ENCODE measurements at regions not wholly inside any gene's neighbourhood (a gene's known extent, or its start where the extent isn't known, plus 50 kb on each side); places are given as distances from the start of the nearest gene placed in this dataset.
"Not testable (repeated sequence)": the region's sequence is repeated elsewhere in the genome, so short reads cannot be mapped to it uniquely, and the experiment has no call there.

- no peak for FAIRE-seq
- DNase-seq (ENCODE audit: low spot score): no peak
Observed at GRCh38 chr10:4271193-4271592, 486.2 kb upstream of the KLF6 start.

DNA sequence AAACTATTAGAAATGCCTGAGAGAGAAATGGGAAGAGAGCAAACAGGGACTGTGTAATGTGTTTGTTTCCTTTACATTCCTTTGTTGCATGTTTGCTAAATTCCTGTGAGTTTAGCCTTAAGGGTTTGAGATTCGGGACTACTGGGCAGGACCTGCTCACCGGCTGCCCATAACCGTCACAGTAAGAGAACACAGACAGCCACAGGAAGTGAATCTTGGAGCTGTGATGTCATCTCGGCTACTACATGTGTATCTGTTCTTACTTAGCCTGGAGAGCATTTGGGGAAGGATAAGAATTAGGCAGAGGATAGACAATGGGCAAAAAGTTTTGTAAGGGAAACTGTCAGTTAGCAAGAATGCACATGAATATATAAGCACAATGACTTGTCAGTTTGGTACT is 485.1 kb upstream of the KLF6 start:
- FAIRE-seq: no peak
- no peak for DNase-seq (ENCODE audit: low spot score)

DNA sequence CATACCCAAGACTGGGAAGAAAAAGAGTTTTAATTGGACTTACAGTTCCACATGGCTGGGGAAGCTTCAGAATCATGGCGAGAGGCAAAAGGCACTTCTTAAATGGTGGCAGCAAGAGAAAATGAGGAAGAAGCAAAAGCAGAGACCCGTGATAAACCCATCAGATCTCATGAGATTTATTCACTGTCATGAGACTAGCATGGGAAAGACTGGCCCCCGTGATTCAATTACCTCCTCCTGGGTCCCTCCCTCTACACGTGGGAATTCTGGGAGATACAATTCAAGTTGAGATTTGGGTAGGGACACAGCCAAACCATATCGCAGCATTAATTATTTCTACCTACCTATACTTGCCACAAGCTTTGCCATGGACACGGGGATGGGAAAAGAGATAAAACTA is 483.5 kb upstream of the KLF6 start:
- FAIRE-seq: not testable (repeated sequence)

GRCh38 chr10:4267086-4267773 is 482.2 kb upstream of the KLF6 start:
- DNase-seq (ENCODE audit: low spot score) (no peak), FAIRE-seq (no peak)

More for the DNA sequence above, 483.5 kb upstream of the KLF6 start:
- DNase-seq (ENCODE audit: low spot score): not testable (repeated sequence)

- DNase-seq (ENCODE audit: low spot score) (no peak), FAIRE-seq (no peak)
Observed at GRCh38 chr10:4266416-4267085, 481.5 kb upstream of the KLF6 start.

- FAIRE-seq (no peak), DNase-seq (ENCODE audit: low spot score) (no peak)
Observed at GRCh38 chr10:4265964-4266363, 481.0 kb upstream of the KLF6 start.

GRCh38 chr10:4264209-4264865 is 479.3 kb upstream of the KLF6 start:
- DNase-seq (ENCODE audit: low spot score) (no peak), FAIRE-seq (no peak)

GRCh38 chr10:4263601-4263921 is 478.6 kb upstream of the KLF6 start:
- no peak for FAIRE-seq

GRCh38 chr10:4262870-4263600 is 478.0 kb upstream of the KLF6 start:
- no peak for FAIRE-seq
- DNase-seq (ENCODE audit: low spot score): no peak

More at GRCh38 chr10:4263601-4263921, 478.6 kb upstream of the KLF6 start:
- DNase-seq (ENCODE audit: low spot score): no peak

- FAIRE-seq (no peak), DNase-seq (ENCODE audit: low spot score) (no peak)
Observed at GRCh38 chr10:4262449-4262848, 477.4 kb upstream of the KLF6 start.

- FAIRE-seq (no peak), DNase-seq (ENCODE audit: low spot score) (no peak)
Observed at GRCh38 chr10:4260483-4261124, 475.6 kb upstream of the KLF6 start.

- DNase-seq (ENCODE audit: low spot score): no peak
- no peak for FAIRE-seq
Observed at GRCh38 chr10:4257939-4258465, 473.0 kb upstream of the KLF6 start.

- FAIRE-seq: no peak
- no peak for DNase-seq (ENCODE audit: low spot score)
Observed at GRCh38 chr10:4256971-4257370, 472.0 kb upstream of the KLF6 start.

DNA sequence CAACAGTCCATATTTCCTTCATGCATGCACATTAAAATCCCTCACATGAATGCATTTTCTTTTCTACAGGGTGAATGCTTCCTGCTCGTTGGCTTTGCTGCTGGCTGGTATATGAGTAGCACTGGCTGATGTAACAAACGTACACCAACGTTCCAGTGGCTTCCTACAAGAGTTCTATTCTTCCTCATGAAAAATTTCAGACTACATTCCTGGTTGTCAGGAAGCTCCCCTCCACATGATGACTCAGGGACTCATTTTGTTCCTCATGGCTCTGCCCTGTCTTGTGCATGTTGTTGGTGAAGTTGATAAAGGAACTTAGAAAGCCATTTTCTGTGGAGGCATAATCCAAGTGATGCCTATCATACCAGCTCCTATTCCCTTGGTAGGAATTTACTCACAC is 470.7 kb upstream of the KLF6 start:
- FAIRE-seq (no peak), DNase-seq (ENCODE audit: low spot score) (no peak)

DNA sequence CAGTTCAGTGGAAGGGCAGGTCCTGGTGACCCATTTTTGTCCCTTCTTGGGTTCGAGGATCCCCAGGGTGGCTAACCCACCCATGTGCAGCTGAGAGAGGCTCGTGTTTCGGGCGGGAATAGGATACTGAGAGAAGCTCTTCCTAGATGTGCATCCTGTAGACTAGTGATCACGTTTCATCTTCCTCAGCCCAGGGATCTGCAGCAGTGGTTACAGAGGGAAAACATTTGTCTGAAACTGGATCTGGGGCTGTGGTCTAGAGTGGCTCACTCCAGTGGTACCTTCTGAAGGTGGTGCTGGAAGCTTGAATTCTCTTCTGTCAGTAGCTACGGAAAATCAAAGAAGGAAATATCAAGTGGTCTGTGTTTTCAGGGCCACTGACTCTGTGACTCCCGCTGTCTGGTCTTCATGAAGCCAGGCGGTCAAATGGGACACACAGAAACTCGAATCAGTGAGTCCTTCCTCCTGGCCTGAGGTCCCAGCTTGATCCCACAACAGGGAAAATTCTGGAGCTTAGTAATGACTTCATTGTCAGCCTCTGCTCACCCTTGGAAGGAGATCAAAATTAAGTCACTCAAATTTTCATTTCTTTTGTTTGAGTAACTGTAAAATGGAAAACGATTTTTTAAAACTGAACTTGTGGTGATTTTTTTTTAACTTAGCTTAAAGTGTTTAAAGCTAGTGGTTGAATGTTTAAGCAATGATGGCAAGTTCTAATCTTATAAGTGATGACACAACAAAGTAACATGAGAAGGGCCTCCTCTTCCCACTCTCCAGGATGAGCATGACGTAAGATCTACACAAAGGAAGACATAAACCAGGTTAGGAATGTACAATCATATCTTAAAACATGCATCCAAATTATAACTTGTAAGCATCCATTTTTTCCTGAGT is 469.3 kb upstream of the KLF6 start:
- no peak for DNase-seq (ENCODE audit: low spot score)

DNA sequence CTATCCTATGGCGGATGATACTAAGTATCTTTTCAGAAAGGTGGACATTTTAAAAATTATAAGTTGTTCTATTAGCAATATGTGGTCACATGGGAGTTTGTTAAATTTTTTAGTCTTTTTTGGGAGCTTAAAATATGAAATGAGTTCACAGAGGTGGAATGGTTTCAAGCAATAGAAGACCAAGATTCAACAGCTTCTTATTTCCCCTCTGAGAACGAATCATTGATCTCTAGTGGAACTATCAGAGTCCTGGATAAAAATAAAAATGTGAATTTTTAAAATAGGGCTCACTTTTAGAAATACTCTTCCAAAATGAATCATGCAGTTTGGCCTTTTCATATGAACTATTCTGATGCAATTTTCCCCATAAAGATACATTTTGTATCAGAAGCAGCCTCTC is 467.7 kb upstream of the KLF6 start:
- FAIRE-seq (no peak), DNase-seq (ENCODE audit: low spot score) (no peak)

More for the DNA sequence above, 469.3 kb upstream of the KLF6 start:
- no peak for FAIRE-seq

DNA sequence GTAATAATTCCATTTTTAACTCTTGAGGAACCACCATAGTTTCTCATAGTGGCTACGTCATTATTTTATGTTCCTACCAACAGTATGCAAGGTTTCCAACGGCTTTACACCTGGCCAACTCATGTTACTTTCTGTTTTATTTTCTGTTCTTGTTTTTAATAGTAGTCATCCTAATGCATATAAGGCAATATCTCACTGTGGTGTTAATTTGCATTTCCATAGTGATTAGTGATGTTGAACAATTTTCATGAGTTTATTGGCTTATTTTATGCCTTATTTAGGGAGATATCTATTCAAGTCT is 465.5 kb upstream of the KLF6 start:
- FAIRE-seq: no peak
- no peak for DNase-seq (ENCODE audit: low spot score)

DNA sequence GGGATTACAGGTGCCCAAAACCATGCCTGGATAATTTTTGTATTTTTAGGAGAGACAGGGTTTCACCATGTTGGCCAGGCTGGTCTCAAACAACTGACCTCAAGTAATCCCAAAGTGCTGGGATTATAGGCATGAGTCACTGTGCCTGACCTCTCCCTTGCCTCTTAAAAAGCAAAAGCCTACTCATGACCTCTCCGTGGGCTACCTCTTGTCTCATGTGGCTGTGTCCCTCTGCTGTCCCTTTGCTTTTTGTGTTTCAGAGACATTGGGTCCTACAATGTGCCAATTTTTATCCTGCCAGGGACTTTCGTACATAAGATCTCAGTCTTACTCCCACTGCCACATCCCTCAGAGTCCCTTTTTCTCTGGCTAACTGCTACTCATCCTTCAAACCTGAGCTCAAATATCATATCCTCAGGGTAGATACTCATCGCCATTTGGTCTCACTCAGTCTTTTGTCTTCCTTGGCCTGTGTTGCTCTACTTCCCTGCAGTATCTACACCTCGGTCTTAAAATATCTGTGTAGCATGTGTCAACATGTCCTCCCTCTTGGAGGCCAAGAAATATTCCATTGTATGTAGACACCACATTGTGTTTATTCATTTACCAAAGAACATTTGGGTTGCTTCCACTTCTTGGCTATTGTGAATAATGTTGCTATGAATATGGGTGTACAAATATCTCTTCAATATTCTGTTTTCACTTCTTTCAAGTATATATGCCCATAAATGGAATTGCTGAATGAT is 465.0 kb upstream of the KLF6 start:
- FAIRE-seq: no peak
- no peak for DNase-seq (ENCODE audit: low spot score)

- no peak for DNase-seq (ENCODE audit: low spot score)
- no peak for FAIRE-seq
Observed at GRCh38 chr10:4247379-4247778, 462.4 kb upstream of the KLF6 start.

DNA sequence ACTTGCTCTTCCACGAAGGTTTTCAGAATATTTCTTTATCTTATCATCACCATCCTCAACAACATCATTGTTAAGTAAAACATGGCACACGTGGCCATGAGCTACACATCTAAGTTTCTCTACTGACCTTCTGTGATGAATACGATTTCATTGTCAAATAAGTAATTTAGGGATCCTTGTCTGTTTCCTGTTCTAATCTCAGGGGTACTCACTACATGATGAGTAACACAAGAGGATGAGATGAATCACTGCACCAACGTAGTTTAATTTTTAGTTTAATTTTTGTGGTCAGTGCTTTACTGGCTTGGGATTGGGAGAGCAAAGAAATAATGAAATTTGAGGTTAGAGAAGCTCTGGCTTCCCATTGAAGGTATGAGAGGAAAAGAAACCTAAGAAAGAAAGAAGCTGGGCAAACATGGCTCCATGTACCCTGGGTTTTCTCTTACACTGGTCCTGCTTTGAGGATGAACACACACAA is 461.9 kb upstream of the KLF6 start:
- DNase-seq (ENCODE audit: low spot score): peak; percentile 76

More for the DNA sequence above, 461.9 kb upstream of the KLF6 start:
- FAIRE-seq: peak; percentile 97
